Neural cell (in vitro differentiated cells): ENCODE measurements at regions not wholly inside any gene's neighbourhood (a gene's known extent, or its start where the extent isn't known, plus 50 kb on each side); places are given as distances from the start of the nearest gene placed in this dataset.

Experiments used
- EP300 ChIP-seq: fragments of 450-650 bp; conservative IDR thresholded peaks from 2 replicates; pipeline ENCODE4 v1.6.1; 2014; ENCODE audit warnings: antibody characterized with exemption, mild to moderate bottlenecking, moderate library complexity; ENCODE audit not compliant: poor library complexity, severe bottlenecking
- EZH2 ChIP-seq: fragments of 200-600, 300-800 bp; shearing (Covaris generic), sonication (generic); IDR thresholded peaks from 2 replicates; pipeline ENCODE4 v1.6.1; 2014; ENCODE audit warnings: antibody characterized with exemption, low read length, borderline replicate concordance, mild to moderate bottlenecking; ENCODE audit not compliant: insufficient read depth, poor library complexity, severe bottlenecking
- MXI1 ChIP-seq: fragments of 450-650 bp; conservative IDR thresholded peaks from 2 replicates; pipeline ENCODE4 v1.6.1; 2014; ENCODE audit warnings: antibody characterized with exemption, mild to moderate bottlenecking; ENCODE audit not compliant: poor library complexity, severe bottlenecking
- POLR2AphosphoS5 ChIP-seq: IDR thresholded peaks from 2 replicates; pipeline ENCODE4 v1.6.1; 2012
- RAD21 ChIP-seq: fragments of 450-650 bp; conservative IDR thresholded peaks from 2 replicates; pipeline ENCODE4 v1.6.1; 2014; ENCODE audit warnings: antibody characterized with exemption, mild to moderate bottlenecking, moderate library complexity
- REST ChIP-seq: IDR thresholded peaks from 2 replicates; pipeline ENCODE4 v1.6.1; 2012; ENCODE audit warnings: borderline replicate concordance
- SMC3 ChIP-seq: fragments of 450-650 bp; conservative IDR thresholded peaks from 2 replicates; pipeline ENCODE4 v1.6.1; 2014; ENCODE audit warnings: antibody characterized with exemption, mild to moderate bottlenecking, moderate library complexity; ENCODE audit not compliant: poor library complexity
- TAF1 ChIP-seq: IDR thresholded peaks from 2 replicates; pipeline ENCODE4 v1.6.1; 2012; ENCODE audit warnings: low read depth
- TF ChIP-seq, protein P1 (sequence below): fragments of 450-650 bp; IDR thresholded peaks from 2 replicates; pipeline ENCODE4 v1.5.1; 2014; ENCODE audit warnings: antibody characterized with exemption, mild to moderate bottlenecking, moderate library complexity; ENCODE audit not compliant: poor library complexity, severe bottlenecking

DNA sequence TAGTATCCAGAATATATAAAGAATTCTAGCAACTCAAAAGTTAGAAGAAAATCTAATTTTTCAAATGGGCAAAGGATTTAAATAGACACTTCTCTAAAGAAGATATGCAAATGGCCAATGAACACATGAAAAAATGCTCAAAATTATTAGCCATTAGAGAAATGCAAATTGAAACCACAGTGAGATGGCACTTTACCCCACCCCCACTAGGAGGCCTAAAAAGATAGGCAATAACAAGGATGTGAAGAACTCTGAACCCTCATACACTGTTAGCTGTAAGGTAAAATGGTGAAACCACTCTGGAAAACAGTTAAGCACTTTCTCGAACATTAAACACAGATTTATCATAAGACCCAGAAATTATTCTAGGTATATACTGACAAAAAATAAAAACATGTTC, 71.4 kb upstream of the IRX6 start:
- TF ChIP-seq, protein P1, sequence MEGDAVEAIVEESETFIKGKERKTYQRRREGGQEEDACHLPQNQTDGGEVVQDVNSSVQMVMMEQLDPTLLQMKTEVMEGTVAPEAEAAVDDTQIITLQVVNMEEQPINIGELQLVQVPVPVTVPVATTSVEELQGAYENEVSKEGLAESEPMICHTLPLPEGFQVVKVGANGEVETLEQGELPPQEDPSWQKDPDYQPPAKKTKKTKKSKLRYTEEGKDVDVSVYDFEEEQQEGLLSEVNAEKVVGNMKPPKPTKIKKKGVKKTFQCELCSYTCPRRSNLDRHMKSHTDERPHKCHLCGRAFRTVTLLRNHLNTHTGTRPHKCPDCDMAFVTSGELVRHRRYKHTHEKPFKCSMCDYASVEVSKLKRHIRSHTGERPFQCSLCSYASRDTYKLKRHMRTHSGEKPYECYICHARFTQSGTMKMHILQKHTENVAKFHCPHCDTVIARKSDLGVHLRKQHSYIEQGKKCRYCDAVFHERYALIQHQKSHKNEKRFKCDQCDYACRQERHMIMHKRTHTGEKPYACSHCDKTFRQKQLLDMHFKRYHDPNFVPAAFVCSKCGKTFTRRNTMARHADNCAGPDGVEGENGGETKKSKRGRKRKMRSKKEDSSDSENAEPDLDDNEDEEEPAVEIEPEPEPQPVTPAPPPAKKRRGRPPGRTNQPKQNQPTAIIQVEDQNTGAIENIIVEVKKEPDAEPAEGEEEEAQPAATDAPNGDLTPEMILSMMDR: no peak
- TF ChIP-seq SMC3: no peak
- TF ChIP-seq EZH2: no peak
- TF ChIP-seq EP300: no peak
- no peak for TF ChIP-seq POLR2AphosphoS5
- no peak for TF ChIP-seq TAF1
- no peak for TF ChIP-seq REST
- no peak for TF ChIP-seq RAD21
- no peak for TF ChIP-seq MXI1
